B cell (primary cell): ENCODE measurements at regions not wholly inside any gene's neighbourhood (a gene's known extent, or its start where the extent isn't known, plus 50 kb on each side); places are given as distances from the start of the nearest gene placed in this dataset.

Source experiments
- ATAC-seq: fragments of 200-7000 bp; cut with Tn5 transposase; one replicate; pipeline ENCODE4 v1.10.0; 2021; ENCODE audit warnings: low read depth, mild to moderate bottlenecking, moderate number of reproducible peaks, moderate library complexity
- CTCF ChIA-PET: fragments of 350-600 bp; sonication (Branson Sonifier 250); formaldehyde crosslinking; loops from one replicate; lab custom pipeline; 2021; ENCODE audit warnings: antibody characterized with exemption, inconsistent platforms; lab: Charles Lee
- POLR2A ChIA-PET: fragments of 350-600 bp; sonication (Branson Sonifier 250); formaldehyde crosslinking; loops from one replicate; lab custom pipeline; 2021; ENCODE audit warnings: antibody characterized with exemption; lab: Charles Lee
- DNase-seq: peaks from one replicate; pipeline ENCODE4 v3.0.0; 2013
- H2AFZ ChIP-seq: 2 replicates; pipeline ENCODE4 v1.6.1; 2012; ENCODE audit warnings: mild to moderate bottlenecking, low read depth, low read length; ENCODE audit not compliant: insufficient read depth, poor library complexity, severe bottlenecking
- H3K27ac ChIP-seq, 2 donors: 1 replicate in 1 of 2; 2 replicates in 1 of 2; pipeline ENCODE4 v1.5.1; 2012 to 2013; ENCODE audit warnings: low read length in 2 of 2, mild to moderate bottlenecking in 2 of 2, moderate library complexity in 1 of 2
- H3K27me3 ChIP-seq, 4 experiments: fragments of 200-600 bp in 1 of 4; sonication (generic) in 1 of 4; replicated peaks in 1 of 4; 1 replicate in 2 of 4; 2 replicates in 2 of 4; pipeline versions ENCODE4 v1.6.1 to v1.7.0; 2013 to 2016; ENCODE audit warnings: low read length in 3 of 4, mild to moderate bottlenecking in 2 of 4, mixed read lengths in 1 of 4, moderate library complexity in 1 of 4; ENCODE audit not compliant: insufficient read depth in 4 of 4, control insufficient read depth in 3 of 4; ENCODE audit errors: control extremely low read depth in 1 of 4
- H3K36me3 ChIP-seq, 2 experiments: replicated peaks in 1 of 2; 1 replicate in 1 of 2; 2 replicates in 1 of 2; pipeline versions ENCODE4 v1.6.1 to v1.7.1; 2013; ENCODE audit warnings: low read length in 1 of 2; ENCODE audit not compliant: insufficient read depth in 2 of 2, control insufficient read depth in 1 of 2; ENCODE audit errors: control extremely low read depth in 1 of 2, extremely low read depth in 1 of 2
- H3K4me1 ChIP-seq, 2 donors: fragments of 200-600 bp in 1 of 2; sonication (generic) in 1 of 2; 1 replicate in 1 of 2; 2 replicates in 1 of 2; pipeline versions ENCODE4 v1.5.1 to v1.6.1; 2013 to 2017; ENCODE audit warnings: low read length in 2 of 2; ENCODE audit not compliant: control insufficient read depth in 2 of 2, insufficient read depth in 2 of 2
- H3K4me2 ChIP-seq: replicated peaks from 2 replicates; pipeline ENCODE3; 2012; ENCODE audit warnings: mild to moderate bottlenecking, low read depth, low read length; ENCODE audit not compliant: poor library complexity, severe bottlenecking
- H3K4me3 ChIP-seq, 5 experiments: fragments of 200-600 bp in 1 of 5; sonication (generic) in 1 of 5; 1 replicate in 3 of 5; 2 replicates in 2 of 5; pipeline versions ENCODE4 v1.5.1 to v1.7.0; 2011 to 2016; ENCODE audit warnings: low read length in 4 of 5, mild to moderate bottlenecking in 4 of 5, low read depth in 2 of 5, control low read depth in 1 of 5, moderate library complexity in 1 of 5; ENCODE audit not compliant: insufficient read depth in 1 of 5; ENCODE audit errors: control extremely low read depth in 1 of 5, extremely low read depth in 1 of 5
- H3K79me2 ChIP-seq: fragments of 200-600 bp; sonication (generic); one replicate; pipeline ENCODE4 v1.6.0; 2016; ENCODE audit warnings: low read length; ENCODE audit not compliant: control insufficient read depth, insufficient read depth
- H3K9ac ChIP-seq: fragments of 200-600 bp; sonication (generic); 2 replicates; pipeline ENCODE4 v1.6.1; 2017; ENCODE audit warnings: mild to moderate bottlenecking, low read length, moderate library complexity
- H3K9me3 ChIP-seq, 3 donors: one replicate each; pipeline versions ENCODE4 v1.6.1 to v1.7.1; 2013; ENCODE audit warnings: low read length in 2 of 3; ENCODE audit not compliant: control insufficient read depth in 2 of 3, insufficient read depth in 1 of 3; ENCODE audit errors: control extremely low read depth in 1 of 3
- H4K20me1 ChIP-seq: 2 replicates; pipeline ENCODE4 v1.6.0; 2012; ENCODE audit warnings: mild to moderate bottlenecking, low read length; ENCODE audit not compliant: insufficient read depth, control insufficient read depth, poor library complexity, severe bottlenecking
- H3K27ac Mint-ChIP-seq: one replicate; pipeline ENCODE4 v1.8.0; 2021; ENCODE audit warnings: mixed read lengths
- H3K27me3 Mint-ChIP-seq: one replicate; pipeline ENCODE4 v1.8.0; 2021; ENCODE audit warnings: mixed read lengths
- H3K4me1 Mint-ChIP-seq: one replicate; pipeline ENCODE4 v1.8.0; 2021; ENCODE audit warnings: mixed read lengths
- H3K4me3 Mint-ChIP-seq: one replicate; pipeline ENCODE4 v1.8.0; 2021; ENCODE audit warnings: mixed read lengths
- H3K9me3 Mint-ChIP-seq: one replicate; pipeline ENCODE4 v1.8.0; 2022; ENCODE audit warnings: mixed read lengths; ENCODE audit not compliant: insufficient read depth
- CTCF ChIP-seq: fragments of 200-600 bp; IDR thresholded peaks from one replicate; pipeline ENCODE4 v1.8.0; 2022; ENCODE audit warnings: antibody characterized with exemption, mild to moderate bottlenecking
- EZH2 ChIP-seq: IDR thresholded peaks from 2 replicates; pipeline ENCODE4 v1.6.1; 2012; ENCODE audit warnings: borderline replicate concordance, low read depth, mild to moderate bottlenecking, moderate library complexity, low read length; ENCODE audit not compliant: insufficient read depth, poor library complexity, severe bottlenecking
- WGBS: methylation state at CpG from one replicate; pipeline ENCODE4 v1.1.5; 2013; ENCODE audit warnings: missing lambda C conversion rate; ENCODE audit not compliant: insufficient coverage; 5-methylcytosine and 5-hydroxymethylcytosine counted together
- intact Hi-C: fragments of 100-400 bp; cut with micrococcal nuclease; formaldehyde crosslinking; loops from one replicate; pipeline ENCODE4 v1.10.0; 2022

DNA sequence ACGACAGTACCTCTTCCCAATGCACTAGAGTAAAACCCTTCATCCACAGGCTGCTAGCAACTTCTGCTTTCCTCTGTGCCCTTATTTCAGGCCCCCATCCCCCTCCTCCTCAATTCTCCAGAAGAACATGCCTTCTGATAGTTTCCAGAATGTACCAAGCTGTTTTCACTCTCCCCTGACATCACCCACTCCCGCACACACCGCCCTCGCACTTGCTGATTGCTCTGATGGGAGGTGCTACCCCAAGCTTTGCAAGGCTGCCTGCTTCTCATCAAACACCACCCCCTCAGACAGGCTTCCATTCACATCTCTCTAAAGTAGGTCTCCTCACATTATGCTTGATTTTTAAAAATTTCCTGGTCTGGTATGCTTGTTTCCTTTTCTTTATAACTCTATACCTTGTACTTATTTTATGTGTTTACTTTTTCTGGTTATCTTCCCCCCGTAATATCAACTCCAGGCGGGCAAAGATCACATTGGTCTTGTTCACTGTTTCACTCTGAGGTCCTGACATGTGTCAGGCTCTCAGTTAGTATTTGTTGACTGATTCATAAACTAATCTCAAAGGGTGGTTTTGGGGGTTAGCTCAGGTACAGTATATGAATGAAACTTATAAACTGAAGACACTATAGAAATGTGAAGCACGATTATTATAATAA lies 91.0 kb upstream of the C9orf72 start:
- Histone ChIP-seq H3K36me3 (no peaks in the 10 kb centered on the region), H3K4me1 (no peaks in the 10 kb centered on the region), H3K4me2 (no peak overlapping the region), H3K27ac (no peak overlapping the region), H3K9me3 (no peaks in the 10 kb centered on the region), H3K27me3 (no peaks in the 10 kb centered on the region), H3K9ac (no peak overlapping the region), H4K20me1 (no peaks in the 10 kb centered on the region), H2AFZ (no peak overlapping the region), H3K79me2 (no peaks in the 10 kb centered on the region), H3K4me3 (no peak overlapping the region)
- H3K4me3 Mint-ChIP-seq, result no peak overlapping the region
- peaks cover 4% of the 10 kb centered on the region for H3K4me1 Mint-ChIP-seq
- no peak overlapping the region for H3K27ac Mint-ChIP-seq
- ATAC-seq, result no peak
- ChIA-PET POLR2A (no interaction called here), CTCF (no interaction called here)
- no peak for TF ChIP-seq CTCF
- TF ChIP-seq EZH2, result no peak
- intact Hi-C loops, result no loop called here
- peaks cover 17% of the 10 kb centered on the region for H3K27me3 Mint-ChIP-seq
- no peaks in the 10 kb centered on the region for H3K9me3 Mint-ChIP-seq
- WGBS, result 86% methylated on average over 5 of the region's 7 CpGs
- no peak for DNase-seq

- intact Hi-C loops, result no loop called here
- Histone ChIP-seq H3K79me2 (no peaks in the 10 kb centered on the region), H3K36me3 (no peaks in the 10 kb centered on the region), H3K4me1 (no peaks in the 10 kb centered on the region), H3K27ac (no peak overlapping the region), H3K27me3 (no peaks in the 10 kb centered on the region), H4K20me1 (no peaks in the 10 kb centered on the region), H3K4me2 (no peak overlapping the region), H2AFZ (no peak overlapping the region), H3K4me3 (no peak overlapping the region), H3K9me3 (no peaks in the 10 kb centered on the region), H3K9ac (no peak overlapping the region)
- 100% methylated on average over 4 of the region's 6 CpGs for WGBS
- no peak for ATAC-seq
- Mint-ChIP-seq H3K4me3 (no peak overlapping the region), H3K9me3 (no peaks in the 10 kb centered on the region), H3K27ac (no peak overlapping the region), H3K27me3 (peaks cover 17% of the 10 kb centered on the region), H3K4me1 (no peaks in the 10 kb centered on the region)
- no peak for DNase-seq
- ChIA-PET CTCF (no interaction called here), POLR2A (no interaction called here)
- TF ChIP-seq EZH2 (no peak), CTCF (no peak)
Observed at GRCh38 chr9:27665136-27665535, 91.9 kb upstream of the C9orf72 start.
